Smooth muscle cell (in vitro differentiated cells): ENCODE measurements at regions not wholly inside any gene's neighbourhood (a gene's known extent, or its start where the extent isn't known, plus 50 kb on each side); places are given as distances from the start of the nearest gene placed in this dataset.

Source experiments
- DNase-seq: peaks from one replicate; lab custom pipeline; 2025; ENCODE audit not compliant: unreplicated experiment; lab: John Stamatoyannopoulos, UW
- H2AFZ ChIP-seq: fragments of 200-600 bp; sonication (generic); 2 replicates; pipeline ENCODE4 v1.6.0; 2016; ENCODE audit warnings: antibody characterized with exemption, low read depth, mild to moderate bottlenecking
- H3F3A ChIP-seq: fragments of 200-600 bp; sonication (generic); 2 replicates; pipeline ENCODE4 v1.6.0; 2017; ENCODE audit warnings: antibody characterized with exemption, low read depth
- H3K27ac ChIP-seq: fragments of 200-600 bp; sonication (generic); 2 replicates; pipeline ENCODE4 v1.5.1; 2016; ENCODE audit warnings: low read depth, mild to moderate bottlenecking
- H3K27me3 ChIP-seq: fragments of 200-600 bp; sonication (generic); 2 replicates; pipeline ENCODE4 v1.6.1; 2016; ENCODE audit warnings: low read depth, mild to moderate bottlenecking
- H3K36me3 ChIP-seq: fragments of 200-600 bp; sonication (generic); 2 replicates; pipeline ENCODE4 v1.5.1; 2016; ENCODE audit warnings: low read depth
- H3K4me1 ChIP-seq: fragments of 200-600 bp; sonication (generic); 2 replicates; pipeline ENCODE4 v1.5.1; 2016; ENCODE audit warnings: low read depth
- H3K4me2 ChIP-seq: fragments of 200-600 bp; sonication (generic); 2 replicates; pipeline ENCODE4 v1.6.0; 2016; ENCODE audit warnings: mild to moderate bottlenecking
- H3K4me3 ChIP-seq: fragments of 200-600 bp; sonication (generic); 2 replicates; pipeline ENCODE4 v1.5.1; 2016; ENCODE audit warnings: mild to moderate bottlenecking
- H3K79me2 ChIP-seq: fragments of 200-600 bp; sonication (generic); 2 replicates; pipeline ENCODE4 v1.6.0; 2016; ENCODE audit warnings: low read depth, mild to moderate bottlenecking
- H3K9ac ChIP-seq: fragments of 200-600 bp; sonication (generic); 2 replicates; pipeline ENCODE4 v1.6.0; 2016; ENCODE audit warnings: low read depth
- H3K9me3 ChIP-seq: fragments of 200-600 bp; sonication (generic); replicated peaks from 2 replicates; pipeline ENCODE4 v1.5.1; 2016; ENCODE audit warnings: low read depth
- H4K20me1 ChIP-seq: fragments of 200-600 bp; sonication (generic); 2 replicates; pipeline ENCODE4 v1.6.0; 2016; ENCODE audit warnings: low read depth
- WGBS: methylation state at CpG from one replicate; pipeline ENCODE4 v1.1.7; 2016; ENCODE audit warnings: low lambda C conversion rate; 5-methylcytosine and 5-hydroxymethylcytosine counted together
- TF ChIP-seq, protein P1 (sequence below): fragments of 200-600 bp; sonication (generic); IDR thresholded peaks from 2 replicates; pipeline ENCODE4 v1.5.1; 2017; ENCODE audit warnings: borderline replicate concordance, mild to moderate bottlenecking, antibody characterized with exemption; ENCODE audit not compliant: insufficient read depth, poor library complexity, severe bottlenecking

DNA sequence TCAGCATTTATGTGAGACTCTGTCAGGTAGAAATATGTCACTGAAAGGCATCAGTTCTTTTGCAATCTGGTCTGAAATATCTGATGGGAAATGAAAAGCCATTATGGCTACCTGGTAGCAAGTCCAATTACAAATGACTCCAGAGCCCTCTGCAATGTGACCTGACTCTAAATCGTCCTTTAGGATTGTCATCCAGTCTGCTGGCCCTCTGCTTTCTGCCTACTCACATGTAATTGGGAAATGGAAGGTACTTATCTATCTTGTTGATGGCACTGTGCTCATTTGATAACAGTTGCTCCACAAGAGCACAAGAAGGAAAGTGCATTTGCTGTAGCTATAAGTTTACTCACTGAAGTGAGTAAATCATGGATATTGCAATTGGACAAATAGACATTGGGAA lies 799.8 kb downstream of the RAPGEF2 start:
- TF ChIP-seq, protein P1, sequence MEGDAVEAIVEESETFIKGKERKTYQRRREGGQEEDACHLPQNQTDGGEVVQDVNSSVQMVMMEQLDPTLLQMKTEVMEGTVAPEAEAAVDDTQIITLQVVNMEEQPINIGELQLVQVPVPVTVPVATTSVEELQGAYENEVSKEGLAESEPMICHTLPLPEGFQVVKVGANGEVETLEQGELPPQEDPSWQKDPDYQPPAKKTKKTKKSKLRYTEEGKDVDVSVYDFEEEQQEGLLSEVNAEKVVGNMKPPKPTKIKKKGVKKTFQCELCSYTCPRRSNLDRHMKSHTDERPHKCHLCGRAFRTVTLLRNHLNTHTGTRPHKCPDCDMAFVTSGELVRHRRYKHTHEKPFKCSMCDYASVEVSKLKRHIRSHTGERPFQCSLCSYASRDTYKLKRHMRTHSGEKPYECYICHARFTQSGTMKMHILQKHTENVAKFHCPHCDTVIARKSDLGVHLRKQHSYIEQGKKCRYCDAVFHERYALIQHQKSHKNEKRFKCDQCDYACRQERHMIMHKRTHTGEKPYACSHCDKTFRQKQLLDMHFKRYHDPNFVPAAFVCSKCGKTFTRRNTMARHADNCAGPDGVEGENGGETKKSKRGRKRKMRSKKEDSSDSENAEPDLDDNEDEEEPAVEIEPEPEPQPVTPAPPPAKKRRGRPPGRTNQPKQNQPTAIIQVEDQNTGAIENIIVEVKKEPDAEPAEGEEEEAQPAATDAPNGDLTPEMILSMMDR: no peak
- 0% methylated on average over 1 of the region's 1 CpG for WGBS
- H3K36me3 ChIP-seq: no peaks in the 10 kb centered on the region
- H3K27me3 ChIP-seq: peaks cover 19% of the 10 kb centered on the region
- H2AFZ ChIP-seq: no peak overlapping the region
- no peaks in the 10 kb centered on the region for H3K9me3 ChIP-seq
- H3K4me2 ChIP-seq: no peak overlapping the region
- no peak overlapping the region for H3K4me3 ChIP-seq
- no peak overlapping the region for H3K9ac ChIP-seq
- no peaks in the 10 kb centered on the region for H3K4me1 ChIP-seq
- H3F3A ChIP-seq: no peaks in the 10 kb centered on the region
- no peaks in the 10 kb centered on the region for H3K79me2 ChIP-seq
- no peaks in the 10 kb centered on the region for H4K20me1 ChIP-seq
- no peak overlapping the region for H3K27ac ChIP-seq
- DNase-seq: no peak

DNA sequence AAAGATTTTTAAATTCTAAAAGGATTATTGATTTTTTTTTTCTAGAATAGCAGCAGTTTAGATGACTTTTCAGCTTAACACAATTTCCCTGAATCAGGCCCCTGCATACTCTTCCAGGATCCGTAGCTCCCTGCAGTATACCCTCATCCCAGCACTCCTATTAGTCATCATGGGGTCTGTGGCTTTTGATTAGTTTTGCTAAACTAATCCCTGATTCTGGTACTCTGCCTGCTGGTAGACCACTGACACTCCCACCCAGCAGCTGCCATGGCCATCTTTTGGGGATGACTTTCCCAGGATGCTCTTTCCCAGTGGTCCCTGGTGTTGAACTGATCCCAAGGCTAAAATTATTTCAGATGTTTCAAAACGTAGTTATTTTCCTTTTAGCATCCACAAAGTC lies 802.0 kb downstream of the RAPGEF2 start:
- H3K27me3 ChIP-seq: peaks cover 26% of the 10 kb centered on the region
- no peak for DNase-seq
- H3K27ac ChIP-seq: no peak overlapping the region
- no peaks in the 10 kb centered on the region for H3K36me3 ChIP-seq
- no peaks in the 10 kb centered on the region for H3F3A ChIP-seq
- no peaks in the 10 kb centered on the region for H3K79me2 ChIP-seq
- WGBS: 26% methylated on average over 2 of the region's 2 CpGs
- no peaks in the 10 kb centered on the region for H3K9me3 ChIP-seq
- no peaks in the 10 kb centered on the region for H3K4me1 ChIP-seq
- no peak overlapping the region for H3K9ac ChIP-seq
- TF ChIP-seq, protein P1: no peak
- H3K4me3 ChIP-seq: no peak overlapping the region
- no peaks in the 10 kb centered on the region for H4K20me1 ChIP-seq
- H3K4me2 ChIP-seq: no peak overlapping the region
- no peak overlapping the region for H2AFZ ChIP-seq

GRCh38 chr4:159906051-159906450 lies 803.2 kb downstream of the RAPGEF2 start:
- Histone ChIP-seq H3K36me3 (no peaks in the 10 kb centered on the region), H4K20me1 (no peaks in the 10 kb centered on the region), H3K4me1 (no peaks in the 10 kb centered on the region), H3K9me3 (no peaks in the 10 kb centered on the region), H3K4me2 (no peak overlapping the region), H3F3A (no peaks in the 10 kb centered on the region), H3K27me3 (peaks cover 29% of the 10 kb centered on the region), H3K9ac (no peak overlapping the region), H3K79me2 (no peaks in the 10 kb centered on the region), H3K27ac (no peak overlapping the region), H2AFZ (no peak overlapping the region), H3K4me3 (no peak overlapping the region)
- no peak for DNase-seq
- TF ChIP-seq, protein P1: no peak

DNA sequence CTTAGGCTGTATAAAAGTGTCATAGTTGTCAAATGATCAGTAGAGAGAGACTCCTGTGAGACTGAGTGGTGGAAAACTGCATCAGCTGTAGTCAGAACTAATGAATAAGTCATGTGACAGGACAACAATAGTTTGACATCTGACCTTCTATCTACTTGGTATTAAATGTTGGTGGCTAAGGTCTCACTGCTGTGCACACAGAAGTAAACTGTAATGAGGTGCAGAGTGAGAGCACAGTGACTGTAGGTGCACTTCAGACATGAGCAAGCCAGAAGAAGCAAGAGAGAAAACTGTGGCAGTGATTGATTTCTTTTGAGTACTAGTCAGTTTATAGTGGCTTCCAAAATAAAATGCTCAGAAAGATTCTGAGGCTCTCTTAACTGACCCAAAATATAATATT lies 803.6 kb downstream of the RAPGEF2 start:
- Histone ChIP-seq H3F3A (no peaks in the 10 kb centered on the region), H2AFZ (no peak overlapping the region), H3K27me3 (peaks cover 29% of the 10 kb centered on the region), H3K4me1 (no peaks in the 10 kb centered on the region), H3K4me2 (no peak overlapping the region), H3K9me3 (no peaks in the 10 kb centered on the region), H3K36me3 (no peaks in the 10 kb centered on the region), H3K4me3 (no peak overlapping the region), H3K9ac (no peak overlapping the region), H3K27ac (no peak overlapping the region), H3K79me2 (no peaks in the 10 kb centered on the region), H4K20me1 (no peaks in the 10 kb centered on the region)
- TF ChIP-seq, protein P1: no peak
- DNase-seq: no peak
